ENCODE measurements at regions not wholly inside any gene's neighbourhood (a gene's known extent, or its start where the extent isn't known, plus 50 kb on each side); places are given as distances from the start of the nearest gene placed in this dataset.

- Mint-ChIP-seq H3K4me1 (ENCODE audit: low read depth, unreplicated experiment) (no peaks in the 10 kb centered on the region), H3K27ac (ENCODE audit: unreplicated experiment) (no peak overlapping the region), H3K4me3 (ENCODE audit: unreplicated experiment) (no peak overlapping the region), H3K36me3 (ENCODE audit: insufficient read depth, unreplicated experiment) (no peaks in the 10 kb centered on the region), H3K9me3 (ENCODE audit: unreplicated experiment) (peaks cover under 1% of the 10 kb centered on the region), H3K27me3 (ENCODE audit: insufficient read depth, unreplicated experiment) (peaks cover 5% of the 10 kb centered on the region)
- POLR2A ChIA-PET: no interaction called here
- intact Hi-C loops (cut with micrococcal nuclease; ENCODE audit: unreplicated experiment): no loop called here
- CTCF ChIA-PET: no interaction called here
- BruUV-seq (replicated peaks): no TSS peak
- Histone ChIP-seq H3K36me3 (ENCODE audit: control insufficient read depth, insufficient read depth, low read length) (no peaks in the 10 kb centered on the region), H3K4me1 (no peaks in the 10 kb centered on the region), H3K4me3 (ENCODE audit: low read depth, low read length) (no peak overlapping the region), H3K27me3 (replicated peaks; ENCODE audit: control insufficient read depth, insufficient read depth, low read length) (no peaks in the 10 kb centered on the region), H3K9me3 (no peaks in the 10 kb centered on the region)
- no peak for TF ChIP-seq CTCF (IDR thresholded peaks at IDR 0.05; ENCODE audit: insufficient read depth in 1 of 2, low read depth in 1 of 2, low read length in 1 of 2, severe bottlenecking in 1 of 2, unreplicated experiment in 1 of 2)
- DNase-seq: no peak
Measured at GRCh38 chr15:81492969-81493645, 119.1 kb upstream of the TMC3 start.

- TF ChIP-seq CTCF (IDR thresholded peaks at IDR 0.05; ENCODE audit: insufficient read depth in 1 of 2, low read depth in 1 of 2, low read length in 1 of 2, severe bottlenecking in 1 of 2, unreplicated experiment in 1 of 2): no peak
- Histone ChIP-seq H3K9me3 (no peaks in the 10 kb centered on the region), H3K36me3 (ENCODE audit: control insufficient read depth, insufficient read depth, low read length) (no peaks in the 10 kb centered on the region), H3K4me3 (ENCODE audit: low read depth, low read length) (no peak overlapping the region), H3K27me3 (replicated peaks; ENCODE audit: control insufficient read depth, insufficient read depth, low read length) (no peaks in the 10 kb centered on the region), H3K4me1 (no peaks in the 10 kb centered on the region)
- Mint-ChIP-seq H3K4me3 (ENCODE audit: unreplicated experiment) (no peak overlapping the region), H3K36me3 (ENCODE audit: insufficient read depth, unreplicated experiment) (no peaks in the 10 kb centered on the region), H3K27me3 (ENCODE audit: insufficient read depth, unreplicated experiment) (peaks cover 5% of the 10 kb centered on the region), H3K27ac (ENCODE audit: unreplicated experiment) (no peak overlapping the region), H3K9me3 (ENCODE audit: unreplicated experiment) (no peaks in the 10 kb centered on the region), H3K4me1 (ENCODE audit: low read depth, unreplicated experiment) (no peaks in the 10 kb centered on the region)
- DNase-seq: no peak
- BruUV-seq (replicated peaks): no TSS peak
- CTCF ChIA-PET: no interaction called here
- intact Hi-C loops (cut with micrococcal nuclease; ENCODE audit: unreplicated experiment): no loop called here
- POLR2A ChIA-PET: no interaction called here
Measured at GRCh38 chr15:81492331-81492968, 118.4 kb upstream of the TMC3 start.

- TF ChIP-seq CTCF (IDR thresholded peaks at IDR 0.05; ENCODE audit: insufficient read depth in 1 of 2, low read depth in 1 of 2, low read length in 1 of 2, severe bottlenecking in 1 of 2, unreplicated experiment in 1 of 2): no peak
- Mint-ChIP-seq H3K4me3 (ENCODE audit: unreplicated experiment) (no peak overlapping the region), H3K36me3 (ENCODE audit: insufficient read depth, unreplicated experiment) (no peaks in the 10 kb centered on the region), H3K9me3 (ENCODE audit: unreplicated experiment) (no peaks in the 10 kb centered on the region), H3K27ac (ENCODE audit: unreplicated experiment) (no peak overlapping the region), H3K27me3 (ENCODE audit: insufficient read depth, unreplicated experiment) (peaks cover 5% of the 10 kb centered on the region), H3K4me1 (ENCODE audit: low read depth, unreplicated experiment) (no peaks in the 10 kb centered on the region)
- no peak overlapping the region for H3K4me3 ChIP-seq (ENCODE audit: low read depth, low read length)
- ChIA-PET POLR2A (no interaction called here), CTCF (no interaction called here)
- no peak for DNase-seq
- intact Hi-C loops (cut with micrococcal nuclease; ENCODE audit: unreplicated experiment): no loop called here
- H3K36me3 ChIP-seq (ENCODE audit: control insufficient read depth, insufficient read depth, low read length): no peaks in the 10 kb centered on the region
- H3K27me3 ChIP-seq (replicated peaks; ENCODE audit: control insufficient read depth, insufficient read depth, low read length): no peaks in the 10 kb centered on the region
- H3K4me1 ChIP-seq: no peaks in the 10 kb centered on the region
- BruUV-seq (replicated peaks): no TSS peak
- H3K9me3 ChIP-seq: no peaks in the 10 kb centered on the region
Measured at GRCh38 chr15:81491414-81492096, 117.5 kb upstream of the TMC3 start.
